ENCODE measurements at regions not wholly inside any gene's neighbourhood (a gene's known extent, or its start where the extent isn't known, plus 50 kb on each side); places are given as distances from the start of the nearest gene placed in this dataset.

GRCh38 chr4:19780871-19781270 lies 470.8 kb upstream of the SLIT2 start:
- H3K36me3 Mint-ChIP-seq (ENCODE audit: low read depth), result peaks cover 10% of the 10 kb centered on the region

GRCh38 chr4:19776929-19777328 lies 474.8 kb upstream of the SLIT2 start:
- no peak for TF ChIP-seq CTCF (conservative IDR thresholded peaks at IDR 0.05)
- Mint-ChIP-seq H3K27me3 (ENCODE audit: low read depth) (no peaks in the 10 kb centered on the region), H3K9me3 (peaks cover 3% of the 10 kb centered on the region), H3K4me3 (no peak overlapping the region), H3K27ac (ENCODE audit: unreplicated experiment) (no peak overlapping the region), H3K36me3 (ENCODE audit: low read depth) (peaks cover 2% of the 10 kb centered on the region), H3K4me1 (peaks cover 8% of the 10 kb centered on the region)
- DNase-seq (ENCODE audit: low read depth, low spot score), result no peak

More at GRCh38 chr4:19780871-19781270, 470.8 kb upstream of the SLIT2 start:
- DNase-seq (ENCODE audit: low read depth, low spot score), result no peak
- no peaks in the 10 kb centered on the region for H3K27me3 Mint-ChIP-seq (ENCODE audit: low read depth)
- peaks cover 10% of the 10 kb centered on the region for H3K9me3 Mint-ChIP-seq
- H3K4me1 Mint-ChIP-seq, result peaks cover 6% of the 10 kb centered on the region
- H3K4me3 Mint-ChIP-seq, result no peak overlapping the region
- H3K27ac Mint-ChIP-seq (ENCODE audit: unreplicated experiment), result no peak overlapping the region
- no peak for TF ChIP-seq CTCF (conservative IDR thresholded peaks at IDR 0.05)

- Mint-ChIP-seq H3K36me3 (ENCODE audit: low read depth) (peaks cover 5% of the 10 kb centered on the region), H3K4me1 (peaks cover 8% of the 10 kb centered on the region), H3K9me3 (peaks cover 7% of the 10 kb centered on the region), H3K27me3 (ENCODE audit: low read depth) (no peaks in the 10 kb centered on the region), H3K4me3 (no peak overlapping the region), H3K27ac (ENCODE audit: unreplicated experiment) (no peak overlapping the region)
- DNase-seq (ENCODE audit: low read depth, low spot score), result no peak
- no peak for TF ChIP-seq CTCF (conservative IDR thresholded peaks at IDR 0.05)
Measured at GRCh38 chr4:19776021-19776459, 475.7 kb upstream of the SLIT2 start.

GRCh38 chr4:19774690-19775256 lies 476.9 kb upstream of the SLIT2 start:
- no peak for DNase-seq (ENCODE audit: low read depth, low spot score)
- TF ChIP-seq CTCF (conservative IDR thresholded peaks at IDR 0.05), result no peak

GRCh38 chr4:19772581-19772980 lies 479.1 kb upstream of the SLIT2 start:
- TF ChIP-seq CTCF (conservative IDR thresholded peaks at IDR 0.05), result no peak
- H3K9me3 Mint-ChIP-seq, result peaks cover 8% of the 10 kb centered on the region
- H3K36me3 Mint-ChIP-seq (ENCODE audit: low read depth), result peaks cover 3% of the 10 kb centered on the region
- H3K4me3 Mint-ChIP-seq, result no peak overlapping the region
- H3K27me3 Mint-ChIP-seq (ENCODE audit: low read depth), result no peaks in the 10 kb centered on the region
- H3K4me1 Mint-ChIP-seq, result peaks cover 8% of the 10 kb centered on the region
- DNase-seq (ENCODE audit: low read depth, low spot score), result no peak
- no peak overlapping the region for H3K27ac Mint-ChIP-seq (ENCODE audit: unreplicated experiment)

More at GRCh38 chr4:19774690-19775256, 476.9 kb upstream of the SLIT2 start:
- H3K27ac Mint-ChIP-seq (ENCODE audit: unreplicated experiment), result no peak overlapping the region
- no peak overlapping the region for H3K4me3 Mint-ChIP-seq
- peaks cover 6% of the 10 kb centered on the region for H3K36me3 Mint-ChIP-seq (ENCODE audit: low read depth)
- peaks cover 8% of the 10 kb centered on the region for H3K4me1 Mint-ChIP-seq
- H3K9me3 Mint-ChIP-seq, result peaks cover 11% of the 10 kb centered on the region
- no peaks in the 10 kb centered on the region for H3K27me3 Mint-ChIP-seq (ENCODE audit: low read depth)
